Activated T-cell treated with anti-CD3 and anti-CD28 coated beads for 24 hours (primary cell): ENCODE measurements at regions not wholly inside any gene's neighbourhood (a gene's known extent, or its start where the extent isn't known, plus 50 kb on each side); places are given as distances from the start of the nearest gene placed in this dataset.

Source experiments
- DNase-seq: peaks from one replicate; pipeline ENCODE4 v3.0.0-alpha.2; 2020; ENCODE audit warnings: low read depth

DNA sequence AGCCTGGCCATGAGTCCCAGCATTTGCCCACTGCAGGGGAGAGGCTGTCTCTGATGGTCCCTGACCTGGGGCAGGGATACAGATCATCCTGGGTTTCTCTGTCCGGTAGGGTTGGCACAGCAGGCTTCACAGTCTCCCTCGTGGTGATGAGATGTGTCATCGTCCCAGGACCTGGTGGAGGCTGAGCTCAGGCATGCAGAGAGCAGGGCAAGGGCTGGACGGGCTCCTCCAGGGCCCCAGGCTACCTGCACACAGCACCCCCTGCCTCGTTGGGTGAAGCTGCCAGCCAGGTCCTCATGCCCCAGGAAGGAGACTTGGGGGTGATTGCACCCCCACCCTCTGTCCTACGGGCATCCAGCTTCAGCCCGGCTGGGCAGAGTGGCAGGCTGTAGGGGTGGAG lies 155.8 kb upstream of the GSE1 start:
- DNase-seq = no peak

DNA sequence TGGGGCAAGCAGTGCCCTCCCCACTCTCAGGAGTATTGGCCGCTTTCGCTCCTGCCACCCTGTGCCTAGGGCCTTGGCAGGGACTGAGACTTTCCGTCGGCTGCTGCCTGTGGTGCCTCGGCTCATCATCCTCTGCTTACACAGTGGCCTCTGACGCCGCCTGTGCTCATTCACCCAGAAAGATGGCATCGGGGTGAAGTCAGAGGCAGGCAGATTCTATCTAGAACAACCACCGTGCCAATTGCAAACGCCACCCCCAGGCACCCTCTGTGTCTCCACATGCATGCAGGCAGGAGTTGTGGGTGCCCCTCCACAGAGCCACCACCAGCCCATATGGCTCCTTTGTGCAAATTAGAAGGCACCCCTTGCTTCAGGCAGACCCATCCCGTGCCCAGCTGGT lies 154.2 kb upstream of the GSE1 start:
- DNase-seq = no peak

DNA sequence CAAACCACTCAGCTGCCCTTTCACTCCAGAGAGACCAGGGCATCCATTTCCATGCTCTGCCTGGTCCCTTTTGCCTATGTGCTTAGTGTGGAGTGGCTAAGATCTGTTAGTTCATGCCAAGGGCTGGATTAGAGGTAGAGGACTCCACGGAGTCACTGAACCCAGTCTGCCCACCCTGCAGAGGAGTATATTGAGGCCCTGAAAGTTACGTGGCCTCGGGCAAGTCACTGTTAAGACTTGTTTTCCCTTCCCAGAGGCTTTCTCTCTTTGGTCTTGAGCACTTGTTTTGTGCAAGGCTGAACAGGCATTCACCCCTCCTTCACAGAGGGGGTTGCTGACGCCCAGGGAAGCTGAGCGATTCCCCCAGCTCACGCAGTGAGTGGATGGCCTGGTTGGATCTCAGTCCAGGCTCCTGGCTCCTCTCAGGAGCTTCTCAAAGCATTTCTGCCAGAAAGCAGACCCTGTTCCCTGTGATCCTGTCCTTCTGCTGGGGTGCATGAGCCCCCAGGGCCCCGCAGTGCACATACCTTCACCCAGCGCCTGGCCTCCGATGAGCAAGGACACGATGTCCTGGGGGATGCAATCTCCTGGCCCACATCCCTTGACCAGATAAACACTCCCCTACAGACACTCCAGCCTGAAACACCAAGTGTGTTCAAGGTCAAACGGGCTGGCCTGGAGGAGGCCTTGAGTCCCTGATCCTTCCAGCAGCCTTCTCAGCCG lies 153.4 kb upstream of the GSE1 start:
- no peak for DNase-seq

DNA sequence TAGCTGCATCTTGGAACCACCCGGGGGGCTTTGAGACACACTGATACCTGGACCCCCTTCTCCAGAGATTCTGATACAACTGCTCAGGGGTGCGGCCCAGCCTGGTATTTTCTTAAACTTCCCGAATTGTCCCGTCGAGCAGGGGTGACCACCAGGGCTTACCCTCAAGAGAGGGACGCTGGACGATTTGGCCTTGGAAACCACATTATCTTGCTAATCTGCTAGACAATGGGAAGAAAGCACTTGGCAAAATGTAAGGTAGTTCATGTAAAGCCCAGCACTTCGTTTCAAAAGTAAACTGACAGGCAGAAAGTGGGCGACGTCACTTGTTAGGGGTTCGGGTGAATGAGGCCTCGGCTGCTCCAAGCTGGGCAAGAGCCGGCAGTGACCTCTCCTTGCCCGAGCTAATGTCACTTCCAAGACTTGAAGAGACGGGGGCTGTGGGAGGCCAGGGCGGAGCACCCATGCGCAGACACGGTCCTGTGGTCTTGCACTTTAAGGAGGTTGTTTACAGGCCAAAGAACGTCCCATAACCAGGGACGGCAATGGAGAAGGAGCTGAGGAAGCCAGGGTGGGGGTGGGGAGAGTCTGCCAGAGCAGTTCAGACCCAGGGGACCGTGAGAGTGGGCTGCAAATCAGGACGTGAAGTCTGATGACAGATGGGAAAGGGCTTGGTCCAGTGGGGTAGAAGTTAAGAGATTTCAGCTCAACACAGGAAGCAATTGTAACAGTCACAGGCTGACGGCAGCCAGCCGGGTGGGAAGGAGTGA lies 152.7 kb upstream of the GSE1 start:
- DNase-seq = no peak

DNA sequence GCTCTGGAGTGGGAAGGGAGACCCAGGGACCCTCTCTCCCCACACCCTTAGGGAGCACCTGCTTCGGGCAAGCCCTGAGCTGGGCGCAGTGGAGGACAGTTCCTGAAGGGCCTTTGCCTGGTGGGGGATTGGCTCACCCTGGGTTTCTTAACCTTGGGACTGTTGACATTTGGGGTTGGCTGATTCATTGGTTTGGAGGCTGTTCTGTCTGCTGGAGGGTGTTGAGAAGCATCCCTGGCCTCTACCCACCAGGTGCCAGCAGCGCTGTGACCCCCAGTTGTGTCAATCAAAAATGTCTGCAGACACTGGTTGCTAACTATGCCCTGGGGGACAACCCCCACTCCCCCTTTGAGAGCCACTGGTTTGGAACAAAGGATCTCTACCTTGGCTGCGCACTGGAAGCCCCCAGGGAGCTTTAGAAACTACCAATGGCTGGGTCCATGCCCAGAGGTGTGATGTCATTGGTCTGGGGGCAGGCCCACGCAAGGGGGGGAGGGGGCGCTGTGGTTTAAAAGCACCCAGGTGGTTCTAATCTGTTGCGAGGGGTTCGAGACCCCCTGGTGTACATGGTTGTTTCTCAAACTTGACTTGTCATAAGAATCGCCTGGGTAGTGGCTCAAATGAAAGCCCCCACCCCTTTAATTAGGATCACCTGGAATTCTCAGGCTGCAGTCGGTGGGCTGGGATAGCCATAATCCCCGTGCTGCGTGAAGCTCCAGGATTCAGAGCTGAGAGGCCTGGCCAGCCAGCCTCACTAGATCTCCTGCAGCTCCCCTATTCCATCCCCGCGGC lies 151.9 kb upstream of the GSE1 start:
- no peak for DNase-seq

DNA sequence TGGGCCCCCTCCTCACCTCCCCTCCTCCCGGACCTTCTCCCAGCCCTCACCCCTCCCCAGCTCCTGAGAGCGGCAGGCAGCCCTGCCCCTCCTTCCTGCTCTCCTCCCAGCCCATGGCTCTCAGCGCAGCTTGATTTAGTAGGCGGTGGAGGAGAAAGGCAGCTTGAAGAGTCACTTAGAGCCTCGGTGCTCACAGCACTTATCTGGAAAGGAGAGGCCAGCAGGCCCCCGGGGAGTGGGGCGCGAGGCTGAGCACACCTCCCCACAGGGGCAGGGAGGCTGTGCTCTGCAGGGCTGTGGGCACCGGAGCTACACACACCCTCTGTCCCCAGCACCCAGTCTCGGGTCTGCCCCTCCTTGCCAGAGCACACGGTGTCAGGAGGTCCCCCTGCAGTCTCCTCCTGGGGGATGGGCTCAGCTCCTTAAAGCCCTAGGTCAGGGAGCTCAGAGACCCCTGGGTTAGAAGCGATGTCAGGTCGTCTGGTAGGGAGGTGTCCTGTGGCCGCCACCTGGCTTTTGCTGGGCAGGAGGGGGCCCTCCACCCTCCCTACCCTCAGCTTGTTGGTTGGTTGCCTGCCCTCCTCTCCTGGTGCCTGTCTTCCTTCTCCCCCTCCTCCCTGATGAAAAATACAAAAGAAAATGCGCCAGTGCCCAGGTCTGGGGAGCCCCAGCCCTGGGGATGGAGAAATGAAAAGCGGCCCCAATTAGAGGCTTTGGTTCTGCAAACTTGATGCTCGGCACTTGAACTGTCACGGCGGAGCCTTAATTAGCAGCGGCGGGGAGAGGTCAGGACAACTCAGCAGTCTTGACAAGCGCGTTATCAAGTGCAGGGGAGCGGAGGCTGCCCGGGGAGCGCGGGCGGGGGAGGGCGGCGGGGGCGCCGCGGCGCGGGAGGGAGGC lies 151.1 kb upstream of the GSE1 start:
- no peak for DNase-seq

DNA sequence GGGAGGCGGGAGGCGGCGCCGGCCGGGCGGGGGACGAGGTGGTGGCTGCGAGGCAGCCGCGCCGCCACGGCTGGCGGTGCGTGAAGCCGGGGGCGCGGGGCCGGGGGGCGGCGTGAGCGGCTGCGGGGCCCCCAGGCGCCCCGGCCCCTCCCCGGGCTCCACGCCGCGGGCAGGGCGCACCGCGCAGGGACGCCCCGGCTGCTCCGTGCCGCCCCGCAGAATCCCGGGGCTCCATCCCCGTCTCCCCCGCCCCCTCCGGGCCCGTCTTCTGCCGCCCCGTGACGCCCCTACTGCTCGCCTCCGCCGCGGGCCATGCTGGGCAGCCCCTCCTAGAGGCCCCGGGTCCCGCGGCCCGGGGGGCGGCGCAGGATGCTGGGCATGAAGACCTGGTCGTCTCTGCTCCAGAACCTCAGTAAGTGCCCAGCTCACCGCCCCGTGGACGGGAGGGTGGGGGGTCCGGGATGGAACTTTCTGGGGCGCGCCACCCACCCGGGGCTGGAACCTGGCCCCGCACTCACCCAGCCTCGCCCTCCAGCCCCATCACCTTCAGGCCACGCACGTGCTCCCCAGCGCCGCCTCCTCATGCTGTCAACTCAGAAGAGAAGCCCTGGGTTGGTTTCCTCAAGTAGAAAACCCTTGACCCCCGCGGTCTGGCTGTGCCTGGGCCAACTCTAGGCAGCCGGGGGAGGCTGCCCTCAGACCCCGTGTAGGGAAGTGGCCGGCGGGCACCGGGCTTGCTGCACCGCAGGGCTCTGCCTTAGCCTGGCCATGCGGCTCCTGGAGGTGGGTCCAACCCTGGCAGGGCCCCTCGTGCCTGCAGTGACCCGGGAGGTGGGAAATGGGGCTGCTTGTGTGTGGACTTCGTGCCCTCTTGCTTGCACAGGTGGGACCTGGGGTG lies 150.2 kb upstream of the GSE1 start:
- no peak for DNase-seq

DNA sequence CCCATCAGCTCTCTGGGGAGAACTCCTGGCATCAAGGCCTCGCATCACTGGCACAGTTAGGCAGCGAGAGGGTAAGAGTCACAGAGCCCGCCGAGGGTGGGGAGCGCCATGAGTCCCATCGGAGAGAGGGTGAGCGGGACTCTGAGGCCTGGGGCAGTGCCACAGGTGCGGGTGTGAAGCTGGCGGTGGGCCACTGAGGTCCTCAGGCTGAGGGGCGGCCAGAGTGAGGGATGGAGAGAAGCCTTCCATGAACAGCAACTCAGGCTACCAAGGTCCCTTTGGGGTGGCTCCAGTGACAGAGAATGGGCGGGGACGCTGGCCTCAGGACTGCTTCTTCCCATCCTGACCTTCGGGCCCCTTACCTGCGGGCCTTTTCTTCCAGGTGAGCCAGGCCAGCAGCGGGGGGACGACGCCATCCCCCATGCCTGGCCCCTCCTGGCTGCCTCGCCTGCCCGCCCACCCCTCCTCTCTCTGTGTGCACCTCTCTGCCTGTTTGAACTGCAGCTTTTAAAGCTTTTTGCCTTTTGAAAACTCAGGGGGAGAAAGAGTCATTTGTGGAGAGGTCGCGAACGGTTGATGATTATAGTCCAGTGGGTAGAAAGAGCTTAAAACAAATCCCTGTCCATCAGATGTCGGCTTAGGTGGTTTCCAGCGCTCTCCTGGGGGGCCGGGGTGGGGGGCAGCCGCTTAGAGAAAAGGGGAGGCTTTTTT lies 149.3 kb upstream of the GSE1 start:
- DNase-seq = no peak

DNA sequence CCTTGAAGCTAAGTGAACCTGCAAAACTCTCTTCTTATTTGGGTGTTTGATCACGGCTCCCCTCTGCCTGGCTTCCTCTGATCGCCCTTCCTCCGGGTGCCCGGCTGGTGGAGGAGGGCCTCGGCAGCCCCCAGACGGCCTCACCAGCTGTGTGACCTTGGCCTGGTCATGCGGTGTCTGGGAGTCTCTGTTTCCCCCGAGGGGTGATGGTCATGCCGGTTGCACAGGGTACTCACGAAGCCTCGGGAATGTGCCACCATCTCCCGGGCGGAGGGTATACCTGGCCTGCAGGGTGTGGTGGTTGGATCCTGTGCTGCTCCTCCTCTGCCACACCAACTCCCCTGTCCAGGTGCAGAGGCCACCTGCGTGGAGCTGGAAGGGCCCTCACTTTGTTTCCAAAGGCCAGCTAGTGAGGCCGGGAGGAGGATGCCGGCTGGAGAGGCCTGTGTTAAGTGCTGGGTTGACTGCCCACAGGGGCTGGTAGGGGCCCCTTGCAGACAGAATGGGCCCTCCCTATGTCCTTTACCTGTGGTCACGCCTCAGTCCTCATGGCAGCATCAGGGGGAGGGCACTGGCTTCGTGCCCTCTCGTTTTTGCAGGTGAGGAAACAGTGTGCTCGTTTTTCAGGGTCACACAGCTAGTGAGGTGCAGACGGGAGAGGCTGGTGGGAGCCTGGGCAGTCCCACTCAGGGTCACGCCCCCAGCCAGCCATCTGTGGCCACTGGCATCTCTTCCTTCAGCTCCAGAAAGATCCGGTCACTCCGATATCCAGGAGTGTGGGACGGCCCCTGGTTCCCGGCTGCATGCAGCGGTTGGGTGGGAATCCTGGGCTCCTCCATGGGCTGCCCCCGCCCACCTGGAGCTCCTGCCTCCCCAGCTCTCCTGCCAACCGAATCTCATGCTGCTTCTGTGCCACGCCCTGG lies 148.5 kb upstream of the GSE1 start:
- DNase-seq = no peak

DNA sequence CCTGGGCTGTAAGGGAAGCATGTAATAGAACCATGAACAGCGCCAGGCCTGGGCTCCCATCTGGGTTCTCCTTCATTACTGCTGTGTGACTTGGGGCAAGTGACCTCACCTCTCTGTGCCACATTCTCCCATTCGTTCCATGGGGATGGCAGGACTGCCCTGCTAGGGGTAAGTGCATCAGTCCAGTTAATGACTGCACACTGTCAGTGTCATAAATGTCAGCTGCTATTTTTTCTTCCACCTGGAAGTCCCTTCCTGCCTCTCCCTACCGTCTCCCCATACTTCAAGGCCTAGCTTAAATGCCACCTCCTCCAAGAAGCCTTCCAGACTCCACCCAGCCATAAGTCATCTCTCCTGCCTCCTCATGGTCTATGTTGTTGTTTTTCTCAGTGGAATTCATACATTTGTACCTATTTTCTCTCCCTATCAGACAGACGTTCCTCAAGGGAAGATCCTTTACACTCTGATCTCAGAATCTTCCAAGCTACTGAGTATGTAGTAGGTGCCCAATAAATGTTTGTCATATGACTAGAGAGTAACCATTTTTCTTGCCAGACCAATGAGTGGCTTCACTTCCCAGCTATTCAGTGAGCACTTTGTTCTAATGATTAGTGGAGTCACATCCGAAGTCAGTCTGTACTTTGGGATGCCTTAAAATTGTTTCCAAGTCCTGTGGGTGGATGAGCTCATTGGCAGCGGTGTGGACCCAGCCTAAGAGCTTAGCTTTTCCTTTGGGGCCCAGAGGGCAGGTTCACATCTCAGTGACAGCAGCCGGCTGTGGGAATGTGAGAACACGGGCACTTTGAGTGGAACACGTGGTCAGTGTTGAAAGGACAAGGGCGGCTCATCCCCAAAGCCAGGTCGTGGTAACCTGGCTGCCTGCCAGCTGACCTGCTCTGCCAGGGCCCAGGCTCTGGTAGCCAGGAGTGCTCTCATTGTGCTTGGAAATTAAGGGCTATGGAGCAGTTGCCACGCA lies 147.5 kb upstream of the GSE1 start:
- no peak for DNase-seq

DNA sequence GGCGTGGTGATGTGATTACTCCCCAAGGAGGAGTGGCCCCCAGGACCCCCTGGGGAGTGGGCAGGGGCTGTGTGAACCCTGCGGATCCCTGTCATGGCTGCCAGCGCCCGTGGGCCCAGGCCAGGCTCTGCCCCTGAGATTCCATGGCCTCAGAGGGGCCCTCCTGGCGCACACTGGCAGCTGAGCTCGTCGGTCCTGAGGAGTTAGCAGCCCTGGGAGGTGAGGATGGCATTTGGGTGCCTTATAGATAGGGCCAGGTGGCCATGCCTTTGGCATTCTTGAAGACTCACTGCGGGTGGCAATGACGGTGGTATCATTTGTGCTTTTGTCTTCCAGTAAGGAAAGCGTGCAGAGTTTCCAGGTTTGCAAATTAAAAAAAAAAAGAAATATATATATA lies 146.8 kb upstream of the GSE1 start:
- no peak for DNase-seq

DNA sequence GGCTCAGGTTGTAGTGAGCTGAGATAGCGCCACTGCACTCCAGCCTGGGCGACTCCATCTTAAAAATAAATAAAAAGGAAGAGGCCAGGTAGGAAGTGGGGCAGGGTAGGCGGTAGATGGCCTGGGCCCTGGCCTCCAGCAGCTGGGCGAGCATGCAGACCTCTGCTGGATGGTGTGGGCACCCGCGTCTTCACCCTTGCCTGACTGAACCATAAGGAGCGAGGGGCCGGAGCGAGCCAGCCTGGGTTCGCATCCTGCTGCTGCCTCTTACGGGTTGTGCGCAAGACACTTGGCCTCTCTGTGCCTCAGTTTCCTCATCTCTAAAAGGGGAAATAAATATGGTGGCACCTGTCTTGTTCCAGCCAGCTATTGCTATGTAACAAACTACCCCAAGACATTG lies 146.1 kb upstream of the GSE1 start:
- no peak for DNase-seq

DNA sequence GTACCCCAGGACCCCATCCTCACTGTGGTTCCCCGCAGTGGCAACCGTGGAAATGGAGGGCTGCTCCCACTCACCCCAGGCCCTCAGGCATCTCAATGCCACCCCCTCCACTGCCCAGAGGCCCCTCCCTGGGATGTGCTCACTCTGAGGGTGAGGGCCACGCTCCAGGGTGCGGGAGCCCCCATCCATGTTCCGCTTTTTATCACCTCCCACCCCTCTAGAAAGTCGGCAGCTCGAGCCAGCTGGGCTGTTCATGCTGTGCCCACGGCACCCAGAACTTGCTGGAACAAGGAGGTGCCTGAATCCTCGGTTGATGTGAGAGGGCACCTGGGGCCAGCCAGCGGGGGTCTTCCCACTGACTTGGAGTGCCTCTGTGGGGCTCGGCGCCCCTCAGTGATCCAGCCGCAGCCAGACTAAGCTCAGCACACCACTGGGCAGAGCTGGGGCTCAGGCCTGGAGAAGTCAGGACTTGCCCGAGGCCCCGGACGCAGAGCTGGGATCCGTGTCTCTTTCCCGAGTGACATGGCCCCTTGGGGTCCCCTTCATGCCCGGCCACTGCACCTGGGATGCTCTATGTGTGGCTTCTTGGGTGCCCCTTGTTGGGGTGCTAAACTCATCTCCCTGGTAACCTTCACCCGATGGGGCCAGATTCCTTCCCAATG lies 143.1 kb upstream of the GSE1 start:
- DNase-seq = no peak

DNA sequence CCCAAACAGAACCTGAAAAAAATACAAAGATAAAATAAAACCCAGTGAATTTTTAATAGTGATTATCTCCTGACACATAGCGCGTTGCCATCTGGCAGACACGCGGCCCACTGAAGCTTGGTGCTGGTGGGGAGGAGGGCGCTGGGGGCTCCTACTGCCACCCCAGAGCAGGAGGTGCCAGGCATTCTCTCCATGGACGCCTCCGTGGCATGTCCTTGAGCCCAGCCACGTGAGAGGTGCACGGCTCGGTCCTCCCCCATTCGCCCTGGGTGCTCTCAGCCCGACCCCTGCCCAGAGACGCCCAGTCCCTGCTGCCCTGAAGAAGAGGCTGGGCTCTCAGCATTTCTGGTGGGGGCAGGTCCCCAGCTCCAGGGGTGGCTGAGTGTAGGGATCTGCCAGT lies 142.2 kb upstream of the GSE1 start:
- DNase-seq = no peak

DNA sequence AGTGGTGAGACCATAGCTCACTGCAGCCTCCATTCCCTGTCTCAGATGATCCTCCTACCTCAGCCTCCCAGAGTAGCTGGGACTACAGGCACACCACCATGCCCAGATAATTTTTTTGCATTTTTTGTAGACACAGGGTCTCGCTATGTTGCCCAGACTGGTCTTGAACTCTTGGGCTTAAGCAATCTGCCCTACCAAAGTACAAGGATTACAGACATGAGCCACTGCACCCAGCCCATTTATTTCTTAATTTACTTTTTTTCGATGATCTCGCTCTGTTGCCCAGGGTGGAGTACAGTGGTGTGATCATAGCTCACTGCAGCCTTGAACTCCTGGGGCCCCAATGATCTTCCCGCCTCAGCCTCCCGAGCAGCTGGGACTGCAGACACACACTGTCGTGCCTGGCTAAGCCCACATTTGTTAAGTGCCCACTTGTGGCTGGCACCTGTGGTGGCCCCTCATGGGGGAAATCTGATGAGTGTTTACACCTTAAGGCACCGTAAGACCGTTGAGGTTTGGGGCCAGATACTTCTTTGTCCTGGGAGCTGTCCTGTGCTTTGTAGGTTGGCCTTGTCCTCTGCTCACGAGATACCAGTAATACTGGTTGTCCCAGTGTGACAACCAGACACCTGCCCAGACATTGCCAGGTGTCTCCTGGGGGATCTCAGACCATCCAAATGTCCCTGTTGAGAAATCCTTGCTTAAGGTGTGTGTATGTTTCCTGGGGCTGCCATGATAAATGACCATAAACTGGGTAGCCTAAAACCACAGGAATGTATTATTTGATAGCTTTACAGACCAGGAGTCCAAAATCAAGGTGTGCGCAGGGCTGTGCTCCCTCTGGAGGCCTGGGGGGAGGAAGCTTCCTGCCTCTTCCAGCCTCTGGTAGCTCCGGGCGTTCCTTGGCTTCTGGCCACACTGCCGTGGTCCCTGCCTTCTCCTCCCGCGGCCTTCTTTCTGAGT lies 141.4 kb upstream of the GSE1 start:
- DNase-seq = no peak

DNA sequence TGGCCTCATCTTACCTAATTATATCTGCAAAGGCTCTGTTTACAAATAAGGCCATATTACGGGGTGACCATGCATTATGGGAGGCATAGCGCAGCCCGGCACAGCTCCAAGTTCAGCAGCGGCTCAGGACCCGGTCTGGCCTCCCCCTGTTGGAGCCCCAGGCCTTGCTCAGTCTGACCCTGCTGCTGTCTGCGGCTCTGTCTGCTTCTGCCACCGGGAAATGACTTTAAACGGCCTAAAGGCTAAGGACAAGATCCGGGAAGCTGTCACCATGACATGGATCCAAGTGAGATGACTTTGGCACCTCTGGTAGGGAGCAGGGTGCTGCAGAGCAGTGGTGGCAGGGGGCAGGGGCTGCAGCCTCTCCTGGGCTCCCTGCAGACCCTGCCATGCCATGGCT lies 140.6 kb upstream of the GSE1 start:
- no peak for DNase-seq
